HEK293T (cell line): ENCODE measurements at regions not wholly inside any gene's neighbourhood (a gene's known extent, or its start where the extent isn't known, plus 50 kb on each side); places are given as distances from the start of the nearest gene placed in this dataset.

Source experiments
- HDGF ChIP-seq: fragments of 450-650 bp; IDR thresholded peaks from 2 replicates; pipeline ENCODE4 v1.6.1; 2017; ENCODE audit warnings: antibody characterized with exemption, borderline replicate concordance
- SP1 ChIP-seq: fragments of 450-650 bp; IDR thresholded peaks from 2 replicates; pipeline ENCODE4 v1.6.1; 2017

DNA sequence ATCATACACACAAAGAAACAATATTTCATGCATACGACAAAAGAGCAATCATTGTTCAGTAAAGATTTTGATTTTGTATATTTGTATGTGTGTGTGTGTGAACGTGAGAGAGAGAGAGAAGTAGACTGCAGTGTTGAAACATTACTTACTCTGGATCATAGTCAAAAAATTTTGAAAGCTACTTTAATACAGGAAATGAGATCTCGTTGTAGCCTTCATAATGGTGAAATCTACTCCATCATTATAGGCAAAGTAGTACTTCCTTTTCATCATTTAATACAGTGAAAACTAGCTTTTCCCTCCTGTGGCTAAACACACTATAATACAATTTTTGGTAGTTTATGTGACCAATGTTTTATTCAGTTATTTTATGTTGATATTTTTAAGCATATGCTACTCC is 1427.7 kb upstream of the C9orf72 start:
- TF ChIP-seq HDGF (no peak), SP1 (no peak)
